H1 (cell line): ENCODE measurements at regions not wholly inside any gene's neighbourhood (a gene's known extent, or its start where the extent isn't known, plus 50 kb on each side); places are given as distances from the start of the nearest gene placed in this dataset.

Experiments used
- CEBPB ChIP-seq: IDR thresholded peaks from 2 replicates; pipeline ENCODE4 v1.6.1; 2012; ENCODE audit warnings: low read depth, low read length
- CHD2 ChIP-seq: IDR thresholded peaks from 2 replicates; pipeline ENCODE4 v1.6.1; 2012; ENCODE audit warnings: low read length, improper control_type of control experiment
- CREB1 ChIP-seq: IDR thresholded peaks from 2 replicates; pipeline ENCODE4 v1.6.1; 2012; ENCODE audit warnings: inconsistent platforms
- CTCF ChIP-seq, 3 experiments: IDR thresholded peaks; 1 replicate in 2 of 3; 2 replicates in 1 of 3; pipeline versions ENCODE4 v1.5.1 to v1.6.1; 2011; ENCODE audit warnings: low read length in 3 of 3, mild to moderate bottlenecking in 3 of 3, inconsistent platforms in 2 of 3, low read depth in 1 of 3, moderate library complexity in 1 of 3; ENCODE audit not compliant: insufficient read depth in 1 of 3; ENCODE audit errors: control extremely low read depth in 1 of 3
- EP300 ChIP-seq, 2 experiments: IDR thresholded peaks; 1 replicate in 1 of 2; 2 replicates in 1 of 2; pipeline ENCODE4 v1.6.1; 2011 to 2012; ENCODE audit warnings: low read depth in 2 of 2, low read length in 2 of 2, mild to moderate bottlenecking in 2 of 2, borderline replicate concordance in 1 of 2, inconsistent platforms in 1 of 2, moderate library complexity in 1 of 2
- EZH2 ChIP-seq: fragments of 200-600 bp; sonication (generic); IDR thresholded peaks from 2 replicates; pipeline ENCODE4 v1.7.1; 2012; ENCODE audit warnings: low read depth, mild to moderate bottlenecking, moderate library complexity, low read length, inconsistent platforms; ENCODE audit not compliant: severe bottlenecking
- GTF2F1 ChIP-seq: IDR thresholded peaks from 2 replicates; pipeline ENCODE4 v1.6.1; 2012; ENCODE audit warnings: low read depth, low read length, improper control_type of control experiment, borderline replicate concordance
- MAFK ChIP-seq: IDR thresholded peaks from 2 replicates; pipeline ENCODE4 v1.6.1; 2012; ENCODE audit warnings: low read depth, mild to moderate bottlenecking, improper control_type of control experiment, low read length
- POLR2AphosphoS5 ChIP-seq: IDR thresholded peaks from 2 replicates; pipeline ENCODE4 v1.6.1; 2011; ENCODE audit warnings: low read depth, low read length
- SP1 ChIP-seq: IDR thresholded peaks from 2 replicates; pipeline ENCODE4 v1.6.1; 2011; ENCODE audit warnings: low read depth, low read length
- USF2 ChIP-seq: IDR thresholded peaks from 2 replicates; pipeline ENCODE4 v1.6.1; 2011; ENCODE audit warnings: low read length, improper control_type of control experiment
- YY1 ChIP-seq: IDR thresholded peaks from 2 replicates; pipeline ENCODE4 v1.6.1; 2011; ENCODE audit warnings: low read depth, mild to moderate bottlenecking, low read length
- ZNF274 ChIP-seq: IDR thresholded peaks from 2 replicates; pipeline ENCODE4 v1.7.0; 2012; ENCODE audit warnings: low read length, borderline replicate concordance; ENCODE audit errors: extremely low read depth

GRCh38 chr16:5379954-5380353, 282.4 kb upstream of the EEF2KMT start:
- TF ChIP-seq CTCF (IDR thresholded peaks at IDR 0.05; ENCODE audit: control extremely low read depth in 1 of 3, insufficient read depth in 1 of 3, low read depth in 1 of 3, low read length in 3 of 3) = no peak
- no peak for TF ChIP-seq EZH2
- no peak for TF ChIP-seq USF2
- TF ChIP-seq SP1 = no peak
- no peak for TF ChIP-seq MAFK
- no peak for TF ChIP-seq CREB1
- no peak for TF ChIP-seq ZNF274
- TF ChIP-seq EP300 (IDR thresholded peaks at IDR 0.05; ENCODE audit: borderline replicate concordance in 1 of 2, low read depth in 2 of 2, low read length in 2 of 2) = no peak
- no peak for TF ChIP-seq CHD2
- no peak for TF ChIP-seq CEBPB
- no peak for TF ChIP-seq YY1
- no peak for TF ChIP-seq POLR2AphosphoS5
- TF ChIP-seq GTF2F1 = no peak
